ENCODE measurements at regions not wholly inside any gene's neighbourhood (a gene's known extent, or its start where the extent isn't known, plus 50 kb on each side); places are given as distances from the start of the nearest gene placed in this dataset.

DNA sequence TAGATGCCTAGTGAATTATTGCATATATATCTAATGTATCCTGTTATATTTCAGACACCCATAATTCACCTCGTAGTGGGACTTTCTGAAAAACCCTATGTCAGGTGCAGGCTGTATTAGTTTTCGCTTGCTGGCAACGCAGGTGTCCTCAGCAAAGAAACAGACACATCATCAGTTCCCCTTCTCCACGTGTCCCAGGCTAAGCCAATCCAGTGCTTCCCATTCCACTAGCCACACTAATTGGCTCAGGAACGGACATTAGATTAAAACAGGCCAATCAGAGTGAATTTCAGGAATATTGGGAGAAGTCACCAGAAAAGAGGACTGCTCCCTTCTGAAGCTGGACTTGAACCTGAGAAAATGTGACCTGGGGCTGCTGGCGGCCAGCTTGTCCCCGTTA, 151.3 kb downstream of the PTPN11 start:
- TF ChIP-seq EZH2 (IDR thresholded peaks at IDR 0.05) = no peak
- TF ChIP-seq, protein P1, sequence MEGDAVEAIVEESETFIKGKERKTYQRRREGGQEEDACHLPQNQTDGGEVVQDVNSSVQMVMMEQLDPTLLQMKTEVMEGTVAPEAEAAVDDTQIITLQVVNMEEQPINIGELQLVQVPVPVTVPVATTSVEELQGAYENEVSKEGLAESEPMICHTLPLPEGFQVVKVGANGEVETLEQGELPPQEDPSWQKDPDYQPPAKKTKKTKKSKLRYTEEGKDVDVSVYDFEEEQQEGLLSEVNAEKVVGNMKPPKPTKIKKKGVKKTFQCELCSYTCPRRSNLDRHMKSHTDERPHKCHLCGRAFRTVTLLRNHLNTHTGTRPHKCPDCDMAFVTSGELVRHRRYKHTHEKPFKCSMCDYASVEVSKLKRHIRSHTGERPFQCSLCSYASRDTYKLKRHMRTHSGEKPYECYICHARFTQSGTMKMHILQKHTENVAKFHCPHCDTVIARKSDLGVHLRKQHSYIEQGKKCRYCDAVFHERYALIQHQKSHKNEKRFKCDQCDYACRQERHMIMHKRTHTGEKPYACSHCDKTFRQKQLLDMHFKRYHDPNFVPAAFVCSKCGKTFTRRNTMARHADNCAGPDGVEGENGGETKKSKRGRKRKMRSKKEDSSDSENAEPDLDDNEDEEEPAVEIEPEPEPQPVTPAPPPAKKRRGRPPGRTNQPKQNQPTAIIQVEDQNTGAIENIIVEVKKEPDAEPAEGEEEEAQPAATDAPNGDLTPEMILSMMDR (IDR thresholded peaks at IDR 0.05) = no peak

Measured in neural progenitor cell (in vitro differentiated cells).